T-helper 2 cell treated with Interferon-gamma antibody and Interleukin-4, amounts not matched to agents 5 μg/mL and 100 μg/mL, for 36 hours (primary cell): ENCODE measurements at regions not wholly inside any gene's neighbourhood (a gene's known extent, or its start where the extent isn't known, plus 50 kb on each side); places are given as distances from the start of the nearest gene placed in this dataset.
"Not testable (repeated sequence)": the region's sequence is repeated elsewhere in the genome, so short reads cannot be mapped to it uniquely, and the experiment has no call there.

Source experiments
- DNase-seq: peaks from one replicate; pipeline ENCODE4 v3.0.0; 2021; ENCODE audit warnings: low spot score
- H3K27ac Mint-ChIP-seq: one replicate; pipeline ENCODE4 v1.8.0; 2021; ENCODE audit warnings: mild to moderate bottlenecking, mixed read lengths
- H3K27me3 Mint-ChIP-seq: one replicate; pipeline ENCODE4 v1.8.0; 2021; ENCODE audit warnings: low read depth, mixed read lengths
- H3K36me3 Mint-ChIP-seq: one replicate; pipeline ENCODE4 v1.8.0; 2021; ENCODE audit warnings: low read depth, mixed read lengths
- H3K4me1 Mint-ChIP-seq: one replicate; pipeline ENCODE4 v1.8.0; 2021; ENCODE audit warnings: low read depth, mixed read lengths
- H3K4me3 Mint-ChIP-seq: one replicate; pipeline ENCODE4 v1.8.0; 2022; ENCODE audit warnings: mild to moderate bottlenecking, moderate library complexity, mixed read lengths
- H3K9me3 Mint-ChIP-seq: one replicate; pipeline ENCODE4 v1.8.0; 2021; ENCODE audit warnings: mixed read lengths

- Mint-ChIP-seq H3K4me1 (no peaks in the 10 kb centered on the region), H3K4me3 (no peak overlapping the region), H3K9me3 (peaks cover 28% of the 10 kb centered on the region), H3K27me3 (no peaks in the 10 kb centered on the region), H3K36me3 (no peaks in the 10 kb centered on the region), H3K27ac (no peak overlapping the region)
- DNase-seq, result no peak
Measured at GRCh38 chr14:29391801-29392200, 535.8 kb downstream of the PRKD1 start.

DNA sequence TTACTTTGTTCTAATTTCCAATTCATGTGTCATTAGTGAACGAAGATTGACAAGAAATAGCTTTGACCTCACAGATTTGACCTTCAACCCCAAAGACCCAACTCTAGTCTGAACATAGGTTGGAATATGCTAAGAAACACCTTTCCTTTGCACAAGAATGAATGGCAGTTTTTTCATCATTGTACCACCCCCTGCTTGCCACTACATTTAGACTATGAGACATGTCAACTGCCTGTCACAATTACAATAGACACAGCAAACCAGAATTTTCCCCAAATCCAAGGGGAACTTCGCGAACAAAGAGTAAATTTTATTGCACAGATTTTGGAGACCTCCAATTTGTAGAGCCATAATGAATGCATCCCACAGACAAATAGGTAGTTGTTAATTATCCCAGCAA is 535.4 kb downstream of the PRKD1 start:
- no peak overlapping the region for H3K27ac Mint-ChIP-seq
- no peaks in the 10 kb centered on the region for H3K36me3 Mint-ChIP-seq

DNA sequence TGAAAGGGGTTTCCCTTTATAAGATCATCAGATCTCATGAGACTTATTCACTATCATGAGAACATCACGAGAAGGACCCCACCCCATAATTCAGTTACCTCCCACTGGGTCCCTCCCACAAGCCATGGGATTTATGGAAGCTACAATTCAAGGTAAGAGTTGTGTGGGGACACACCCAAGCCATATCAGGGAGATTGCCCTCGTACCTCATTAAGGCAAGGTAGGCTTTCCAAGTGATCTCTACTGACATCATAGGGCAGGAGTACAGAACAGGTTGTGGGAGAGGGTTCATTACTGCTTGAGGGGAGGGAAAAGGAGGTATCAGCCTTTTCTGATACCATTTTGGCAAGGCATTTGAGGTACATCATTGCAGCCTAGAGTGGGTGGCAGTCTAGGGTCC is 524.6 kb downstream of the PRKD1 start:
- Mint-ChIP-seq H3K27me3 (no peaks in the 10 kb centered on the region), H3K27ac (no peak overlapping the region), H3K36me3 (no peaks in the 10 kb centered on the region), H3K4me3 (no peak overlapping the region), H3K9me3 (peaks cover 42% of the 10 kb centered on the region), H3K4me1 (no peaks in the 10 kb centered on the region)
- no peak for DNase-seq

More for the DNA sequence above, 535.4 kb downstream of the PRKD1 start:
- no peaks in the 10 kb centered on the region for H3K4me1 Mint-ChIP-seq
- DNase-seq, result no peak
- H3K27me3 Mint-ChIP-seq, result no peaks in the 10 kb centered on the region
- H3K4me3 Mint-ChIP-seq, result no peak overlapping the region
- H3K9me3 Mint-ChIP-seq, result peaks cover 28% of the 10 kb centered on the region

DNA sequence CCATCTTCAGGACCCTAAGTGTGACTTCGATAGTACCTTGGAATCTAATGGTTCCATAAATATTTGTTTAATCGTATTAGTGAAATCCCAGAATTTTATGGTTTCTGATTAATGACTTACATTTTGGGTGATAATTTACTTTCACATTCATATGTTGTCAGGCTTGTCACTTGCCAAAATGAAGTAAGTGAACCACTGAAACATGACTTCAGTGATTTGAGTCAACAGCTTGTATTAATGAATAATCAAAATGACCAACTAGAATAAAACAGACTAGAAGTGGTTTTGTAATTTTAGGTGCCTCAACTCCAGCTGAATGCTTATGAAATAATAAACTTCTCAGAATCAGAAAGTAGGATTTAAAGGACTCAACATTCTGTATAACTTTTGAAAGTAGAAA is 517.1 kb downstream of the PRKD1 start:
- Mint-ChIP-seq H3K36me3 (no peaks in the 10 kb centered on the region), H3K4me3 (no peak overlapping the region), H3K27ac (no peak overlapping the region), H3K27me3 (no peaks in the 10 kb centered on the region), H3K4me1 (no peaks in the 10 kb centered on the region), H3K9me3 (peaks cover 41% of the 10 kb centered on the region)
- DNase-seq, result no peak

- not testable (repeated sequence) for H3K27ac Mint-ChIP-seq, H3K4me1 Mint-ChIP-seq, H3K27me3 Mint-ChIP-seq, DNase-seq, H3K4me3 Mint-ChIP-seq, H3K36me3 Mint-ChIP-seq
- H3K9me3 Mint-ChIP-seq, result peaks cover 28% of the 10 kb centered on the region
Measured at GRCh38 chr14:29414931-29415330, 512.7 kb downstream of the PRKD1 start.

DNA sequence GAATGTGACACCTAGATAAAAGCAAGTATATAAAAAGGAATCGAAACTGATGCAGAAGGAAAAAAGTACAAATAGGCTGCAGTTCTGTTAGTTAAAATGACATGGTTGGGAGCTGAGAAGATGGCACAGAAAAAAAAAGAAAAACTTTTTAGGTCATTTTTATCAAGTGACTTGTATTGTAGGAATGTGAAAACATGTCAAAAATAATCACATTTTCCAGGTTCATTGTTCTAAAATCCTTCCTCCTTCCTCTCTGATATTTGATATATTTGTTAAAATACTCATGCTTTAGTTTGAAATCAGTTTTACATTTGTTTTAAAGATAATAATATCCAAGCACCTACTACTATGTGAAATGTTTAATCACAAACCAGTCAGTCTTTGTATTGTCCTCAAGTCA is 507.9 kb downstream of the PRKD1 start:
- peaks cover 17% of the 10 kb centered on the region for H3K9me3 Mint-ChIP-seq
- no peak overlapping the region for H3K27ac Mint-ChIP-seq
- H3K36me3 Mint-ChIP-seq, result no peaks in the 10 kb centered on the region
- no peak for DNase-seq
- H3K4me3 Mint-ChIP-seq, result no peak overlapping the region
- H3K4me1 Mint-ChIP-seq, result no peaks in the 10 kb centered on the region
- H3K27me3 Mint-ChIP-seq, result no peaks in the 10 kb centered on the region

GRCh38 chr14:29421156-29421728 is 506.4 kb downstream of the PRKD1 start:
- H3K27me3 Mint-ChIP-seq, result no peaks in the 10 kb centered on the region

GRCh38 chr14:29425705-29426482 is 501.8 kb downstream of the PRKD1 start:
- Mint-ChIP-seq H3K4me3 (no peak overlapping the region), H3K4me1 (no peaks in the 10 kb centered on the region), H3K27me3 (no peaks in the 10 kb centered on the region), H3K9me3 (peaks cover 31% of the 10 kb centered on the region), H3K36me3 (no peaks in the 10 kb centered on the region), H3K27ac (no peak overlapping the region)
- no peak for DNase-seq

More at GRCh38 chr14:29421156-29421728, 506.4 kb downstream of the PRKD1 start:
- Mint-ChIP-seq H3K27ac (no peak overlapping the region), H3K4me3 (no peak overlapping the region), H3K4me1 (no peaks in the 10 kb centered on the region), H3K9me3 (peaks cover 28% of the 10 kb centered on the region), H3K36me3 (no peaks in the 10 kb centered on the region)
- DNase-seq, result no peak

DNA sequence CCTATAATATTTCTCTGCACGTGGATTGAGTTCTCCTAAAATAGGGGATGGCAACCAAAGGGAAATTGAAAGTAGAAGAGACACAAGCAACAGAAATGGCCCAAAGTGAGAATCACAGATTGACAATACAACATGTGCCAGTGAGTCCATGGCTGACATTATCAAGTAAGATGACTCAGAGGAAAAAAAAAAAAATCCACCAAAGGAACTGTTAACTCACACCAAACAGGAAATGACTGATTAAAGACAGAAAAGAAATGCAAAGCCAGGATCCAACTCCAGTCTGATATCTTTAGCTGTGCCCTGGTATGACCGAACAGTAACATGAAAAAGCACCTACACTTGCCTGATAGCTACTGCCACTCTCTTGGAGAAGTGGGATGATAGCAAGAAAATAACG is 485.0 kb downstream of the PRKD1 start:
- no peak for DNase-seq
- H3K9me3 Mint-ChIP-seq, result peaks cover 56% of the 10 kb centered on the region
- no peak overlapping the region for H3K4me3 Mint-ChIP-seq
- H3K4me1 Mint-ChIP-seq, result no peaks in the 10 kb centered on the region
- H3K27me3 Mint-ChIP-seq, result no peaks in the 10 kb centered on the region
- H3K36me3 Mint-ChIP-seq, result no peaks in the 10 kb centered on the region
- H3K27ac Mint-ChIP-seq, result no peak overlapping the region

GRCh38 chr14:29444216-29444615 is 483.4 kb downstream of the PRKD1 start:
- DNase-seq, result no peak
- Mint-ChIP-seq H3K4me3 (no peak overlapping the region), H3K4me1 (no peaks in the 10 kb centered on the region), H3K27me3 (no peaks in the 10 kb centered on the region), H3K36me3 (no peaks in the 10 kb centered on the region), H3K27ac (no peak overlapping the region), H3K9me3 (peaks cover 47% of the 10 kb centered on the region)

GRCh38 chr14:29444805-29445204 is 482.8 kb downstream of the PRKD1 start:
- peaks cover 49% of the 10 kb centered on the region for H3K9me3 Mint-ChIP-seq
- H3K4me1 Mint-ChIP-seq, result no peaks in the 10 kb centered on the region
- no peaks in the 10 kb centered on the region for H3K36me3 Mint-ChIP-seq
- H3K27ac Mint-ChIP-seq, result no peak overlapping the region
- H3K27me3 Mint-ChIP-seq, result no peaks in the 10 kb centered on the region
- no peak overlapping the region for H3K4me3 Mint-ChIP-seq
- no peak for DNase-seq

DNA sequence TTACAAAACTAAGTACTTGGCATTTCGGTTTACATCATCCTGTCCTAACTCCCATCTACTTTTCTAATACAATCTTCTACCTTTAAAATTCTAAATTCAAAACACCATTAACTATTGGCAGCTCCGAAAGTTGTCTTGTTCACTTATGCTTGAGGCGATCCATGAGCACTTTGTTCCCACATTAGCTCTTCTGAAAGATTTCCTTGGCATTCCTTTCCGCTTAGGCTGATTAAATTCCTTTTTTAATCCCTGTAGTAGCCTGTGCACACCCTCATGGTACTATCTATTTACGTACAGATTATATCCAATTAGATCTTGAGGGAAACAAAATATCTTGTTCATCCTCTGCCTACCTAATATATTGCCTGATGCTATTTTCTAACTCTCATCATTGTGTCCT is 480.7 kb downstream of the PRKD1 start:
- Mint-ChIP-seq H3K9me3 (peaks cover 54% of the 10 kb centered on the region), H3K4me1 (no peaks in the 10 kb centered on the region), H3K36me3 (no peaks in the 10 kb centered on the region), H3K4me3 (no peak overlapping the region), H3K27me3 (no peaks in the 10 kb centered on the region), H3K27ac (no peak overlapping the region)
- no peak for DNase-seq

GRCh38 chr14:29451941-29452340 is 475.7 kb downstream of the PRKD1 start:
- Mint-ChIP-seq H3K27ac (no peak overlapping the region), H3K9me3 (peaks cover 40% of the 10 kb centered on the region), H3K4me1 (no peaks in the 10 kb centered on the region), H3K27me3 (no peaks in the 10 kb centered on the region), H3K36me3 (no peaks in the 10 kb centered on the region), H3K4me3 (no peak overlapping the region)
- DNase-seq, result no peak

DNA sequence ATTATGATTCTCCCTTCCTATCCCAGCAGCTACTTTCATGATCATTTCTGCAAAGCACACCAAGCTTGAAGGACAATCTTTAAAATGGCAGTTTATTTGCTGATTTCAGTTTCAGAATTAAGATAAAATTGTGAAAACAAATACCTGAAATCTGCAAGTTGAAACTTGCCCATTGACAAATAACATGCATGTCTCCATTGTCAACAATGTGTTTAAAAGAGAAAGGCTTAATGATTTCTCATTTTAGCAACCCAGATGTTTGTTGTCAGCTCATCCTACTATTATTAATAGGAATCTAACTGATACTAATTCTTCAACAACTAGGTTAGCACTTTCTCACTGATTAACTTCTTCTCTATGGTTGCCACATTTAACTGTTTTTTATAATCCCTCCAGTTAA is 474.6 kb downstream of the PRKD1 start:
- Mint-ChIP-seq H3K27me3 (no peaks in the 10 kb centered on the region), H3K9me3 (peaks cover 35% of the 10 kb centered on the region), H3K4me3 (no peak overlapping the region), H3K27ac (no peak overlapping the region), H3K36me3 (no peaks in the 10 kb centered on the region), H3K4me1 (no peaks in the 10 kb centered on the region)
- DNase-seq, result no peak
